Mesenchymal stem cell (in vitro differentiated cells and primary cell): ENCODE measurements at regions not wholly inside any gene's neighbourhood (a gene's known extent, or its start where the extent isn't known, plus 50 kb on each side); places are given as distances from the start of the nearest gene placed in this dataset.

Experiments
- DNase-seq: peaks from one replicate; pipeline ENCODE4 v3.0.0-alpha.2; 2013
- H2AFZ ChIP-seq: one replicate; pipeline ENCODE4 v1.6.1; 2013; ENCODE audit warnings: low read depth, mild to moderate bottlenecking, control low read depth, inconsistent platforms, low read length, moderate library complexity
- H2AK5ac ChIP-seq: 2 replicates; pipeline ENCODE4 v1.6.1; 2013; ENCODE audit warnings: low read length, moderate library complexity, mild to moderate bottlenecking, inconsistent platforms; ENCODE audit not compliant: severe bottlenecking
- H2BK120ac ChIP-seq: one replicate; pipeline ENCODE4 v1.6.1; 2013; ENCODE audit warnings: low read depth, mild to moderate bottlenecking, inconsistent platforms, low read length, moderate library complexity
- H2BK12ac ChIP-seq, 2 experiments: one replicate each; pipeline ENCODE4 v1.6.1; 2013; ENCODE audit warnings: inconsistent platforms in 2 of 2, low read length in 2 of 2, mild to moderate bottlenecking in 2 of 2, moderate library complexity in 2 of 2, control low read depth in 1 of 2
- H2BK15ac ChIP-seq: one replicate; pipeline ENCODE4 v1.6.1; 2013; ENCODE audit warnings: mild to moderate bottlenecking, low read depth, inconsistent platforms; ENCODE audit not compliant: poor library complexity, severe bottlenecking
- H2BK5ac ChIP-seq: 2 replicates; pipeline ENCODE4 v1.6.1; 2013; ENCODE audit warnings: low read depth, mild to moderate bottlenecking, low read length, control low read depth, inconsistent platforms; ENCODE audit not compliant: poor library complexity, severe bottlenecking
- H3K14ac ChIP-seq, 2 experiments: one replicate each; pipeline ENCODE4 v1.6.1; 2013; ENCODE audit warnings: inconsistent platforms in 2 of 2, low read length in 2 of 2, control low read depth in 1 of 2, mild to moderate bottlenecking in 1 of 2, moderate library complexity in 1 of 2
- H3K18ac ChIP-seq, 2 experiments: one replicate each; pipeline ENCODE4 v1.6.1; 2013; ENCODE audit warnings: inconsistent platforms in 2 of 2, low read length in 2 of 2, control low read depth in 1 of 2, low read depth in 1 of 2, mild to moderate bottlenecking in 1 of 2
- H3K23ac ChIP-seq, 2 experiments: one replicate each; pipeline ENCODE4 v1.6.1; 2013; ENCODE audit warnings: inconsistent platforms in 2 of 2, low read length in 2 of 2, mild to moderate bottlenecking in 2 of 2, moderate library complexity in 2 of 2, control low read depth in 1 of 2
- H3K27ac ChIP-seq: 2 replicates; pipeline ENCODE4 v1.5.1; 2013; ENCODE audit warnings: mild to moderate bottlenecking, moderate library complexity, low read length, control low read depth, inconsistent platforms; ENCODE audit not compliant: poor library complexity, severe bottlenecking
- H3K27me3 ChIP-seq, 2 experiments: 2 replicates each; pipeline versions ENCODE4 v1.6.1 to v1.7.0; 2013; ENCODE audit warnings: low read length in 2 of 2, mild to moderate bottlenecking in 2 of 2, moderate library complexity in 2 of 2, control low read depth in 1 of 2, inconsistent platforms in 1 of 2; ENCODE audit not compliant: control insufficient read depth in 1 of 2, insufficient read depth in 1 of 2
- H3K36me3 ChIP-seq, 2 experiments: 2 replicates each; pipeline versions ENCODE4 v1.6.1 to v1.7.0; 2013; ENCODE audit warnings: low read length in 2 of 2, control low read depth in 1 of 2, inconsistent platforms in 1 of 2, low read depth in 1 of 2, mild to moderate bottlenecking in 1 of 2; ENCODE audit not compliant: insufficient read depth in 2 of 2, control insufficient read depth in 1 of 2
- H3K4ac ChIP-seq, 2 experiments: one replicate each; pipeline ENCODE4 v1.6.1; 2013; ENCODE audit warnings: inconsistent platforms in 2 of 2, low read length in 2 of 2, mild to moderate bottlenecking in 2 of 2, moderate library complexity in 2 of 2, control low read depth in 1 of 2, low read depth in 1 of 2
- H3K4me1 ChIP-seq: 2 replicates; pipeline ENCODE4 v1.6.1; 2013; ENCODE audit warnings: low read depth, low read length, control low read depth; ENCODE audit not compliant: control insufficient read depth, insufficient read depth
- H3K4me2 ChIP-seq: 2 replicates; pipeline ENCODE4 v1.6.1; 2013; ENCODE audit warnings: low read length, mild to moderate bottlenecking, inconsistent platforms; ENCODE audit not compliant: poor library complexity, severe bottlenecking
- H3K4me3 ChIP-seq, 2 experiments: 2 replicates each; pipeline versions ENCODE4 v1.5.1 to v1.7.0; 2013; ENCODE audit warnings: low read length in 2 of 2, mild to moderate bottlenecking in 2 of 2, control low read depth in 1 of 2, low read depth in 1 of 2; ENCODE audit not compliant: insufficient read depth in 1 of 2
- H3K79me1 ChIP-seq: replicated peaks from 2 replicates; pipeline ENCODE4 v1.6.1; 2013; ENCODE audit warnings: mild to moderate bottlenecking, control low read depth, low read length, inconsistent platforms; ENCODE audit not compliant: poor library complexity, severe bottlenecking
- H3K9ac ChIP-seq: 2 replicates; pipeline ENCODE4 v1.7.0; 2013; ENCODE audit warnings: mild to moderate bottlenecking, low read length, moderate library complexity
- H3K9me3 ChIP-seq: 2 replicates; pipeline ENCODE4 v1.7.0; 2013; ENCODE audit warnings: mild to moderate bottlenecking, low read length; ENCODE audit not compliant: control insufficient read depth
- H4K8ac ChIP-seq: one replicate; pipeline ENCODE4 v1.6.1; 2013; ENCODE audit warnings: inconsistent platforms, mild to moderate bottlenecking, low read length, moderate library complexity
- H4K91ac ChIP-seq: one replicate; pipeline ENCODE4 v1.6.1; 2013; ENCODE audit warnings: mild to moderate bottlenecking, low read length, inconsistent platforms
- WGBS: methylation state at CpG from one replicate; pipeline ENCODE4 v1.1.7; 2013; ENCODE audit warnings: mixed read lengths; 5-methylcytosine and 5-hydroxymethylcytosine counted together

DNA sequence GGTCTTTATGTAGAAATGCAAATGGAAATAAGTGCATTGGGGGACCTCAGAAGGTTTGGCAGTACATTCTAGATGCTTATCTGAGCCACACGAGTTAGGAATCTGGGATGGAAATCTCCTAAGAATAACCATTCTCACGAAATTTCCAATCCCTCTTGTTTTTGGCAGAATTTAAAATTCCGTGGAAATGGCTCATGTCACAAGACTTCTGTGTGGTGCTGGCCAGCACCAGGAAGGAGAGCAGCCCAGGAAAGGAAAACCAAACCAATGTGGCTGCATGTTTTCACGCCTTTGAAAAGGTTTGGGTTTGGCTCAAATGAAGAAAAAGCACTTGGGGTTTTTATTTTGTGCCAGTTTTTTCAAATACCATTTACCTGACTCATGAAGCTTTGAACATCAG, 80.1 kb upstream of the KCNK2 start:
- Histone ChIP-seq H3K4me3 (no peak overlapping the region), H2BK12ac (no peak overlapping the region), H2BK15ac (no peak overlapping the region), H3K4me2 (no peak overlapping the region), H3K79me1 (no peaks in the 10 kb centered on the region), H2AFZ (no peak overlapping the region), H4K91ac (no peak overlapping the region), H3K4me1 (no peaks in the 10 kb centered on the region), H3K18ac (no peak overlapping the region), H2BK5ac (no peak overlapping the region), H3K27me3 (no peaks in the 10 kb centered on the region), H3K14ac (no peak overlapping the region), H2AK5ac (no peak overlapping the region), H3K27ac (no peak overlapping the region), H3K9ac (peak overlapping the region; percentile 63), H3K9me3 (no peaks in the 10 kb centered on the region), H4K8ac (no peak overlapping the region), H3K4ac (no peak overlapping the region), H3K23ac (no peak overlapping the region), H3K36me3 (no peaks in the 10 kb centered on the region), H2BK120ac (no peak overlapping the region)
- no peak for DNase-seq
- 77% methylated on average over 4 of the region's 4 CpGs for WGBS

DNA sequence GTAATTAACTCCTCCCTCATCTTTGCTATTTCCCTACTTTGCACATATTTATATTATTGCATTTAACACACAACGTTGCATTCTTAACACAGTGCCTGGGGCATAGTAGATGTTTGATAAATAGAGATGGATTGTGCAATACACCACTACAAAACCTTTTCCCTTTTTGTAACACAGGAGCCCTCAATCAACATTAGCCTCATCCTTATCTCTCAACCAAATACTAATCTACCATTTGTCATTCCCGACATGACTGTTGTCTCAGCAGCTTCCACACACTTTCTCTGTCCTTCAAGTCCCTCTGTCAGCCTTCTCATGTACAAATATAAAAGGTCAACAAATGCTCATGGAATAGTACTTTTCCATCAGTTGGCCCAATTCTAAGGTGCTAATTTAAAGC, 78.9 kb upstream of the KCNK2 start:
- no peak overlapping the region for H2AK5ac ChIP-seq
- 92% methylated on average over 1 of the region's 2 CpGs for whole genome bisulfite sequencing
- DNase-seq: no peak
- no peak overlapping the region for H2BK120ac ChIP-seq
- H3K9ac ChIP-seq: no peak overlapping the region
- no peak overlapping the region for H2BK12ac ChIP-seq
- no peak overlapping the region for H3K23ac ChIP-seq
- H3K9me3 ChIP-seq: no peaks in the 10 kb centered on the region
- H3K14ac ChIP-seq: no peak overlapping the region
- no peak overlapping the region for H2BK15ac ChIP-seq
- no peaks in the 10 kb centered on the region for H3K27me3 ChIP-seq
- no peaks in the 10 kb centered on the region for H3K79me1 ChIP-seq
- no peak overlapping the region for H4K8ac ChIP-seq
- no peak overlapping the region for H4K91ac ChIP-seq
- H3K27ac ChIP-seq: no peak overlapping the region
- H3K4me1 ChIP-seq: no peaks in the 10 kb centered on the region
- no peak overlapping the region for H2BK5ac ChIP-seq
- no peak overlapping the region for H3K4me2 ChIP-seq
- no peak overlapping the region for H3K18ac ChIP-seq
- H3K36me3 ChIP-seq: no peaks in the 10 kb centered on the region
- no peak overlapping the region for H3K4ac ChIP-seq
- H2AFZ ChIP-seq: no peak overlapping the region
- H3K4me3 ChIP-seq: no peak overlapping the region

DNA sequence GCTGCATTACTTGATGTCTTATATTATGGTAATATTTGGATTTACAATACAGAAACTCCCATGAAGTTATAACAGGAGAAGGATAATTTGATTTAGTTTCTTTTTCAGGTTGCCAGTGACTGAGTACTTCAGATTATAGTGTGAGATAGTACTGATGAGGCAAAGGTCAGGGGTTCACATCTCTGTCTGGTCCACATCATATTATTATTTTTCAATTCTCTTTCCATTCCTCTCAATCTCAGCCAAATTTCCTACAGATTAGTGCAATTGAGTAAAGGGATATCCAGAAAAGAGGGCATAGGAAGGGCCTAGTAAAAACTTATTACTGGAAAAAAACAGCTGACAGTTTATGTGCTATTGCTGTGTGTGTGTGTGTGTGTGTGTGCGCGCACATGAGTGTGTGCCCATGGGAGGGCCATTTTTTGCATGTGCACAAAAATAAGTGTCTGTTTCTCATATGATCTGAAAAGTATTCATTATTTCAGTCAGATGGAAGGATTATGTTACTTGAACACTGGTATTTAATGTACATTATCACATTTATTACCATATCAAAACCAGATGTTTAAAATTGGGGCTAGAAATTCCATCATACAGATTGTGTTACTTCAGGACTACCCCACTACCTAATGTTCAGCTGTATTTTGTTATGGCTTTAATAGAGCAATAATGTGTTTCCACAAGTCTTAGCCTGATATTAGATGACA, 78.3 kb upstream of the KCNK2 start:
- no peak overlapping the region for H2BK12ac ChIP-seq
- H3K4me2 ChIP-seq: no peak overlapping the region
- H3K4ac ChIP-seq: no peak overlapping the region
- no peaks in the 10 kb centered on the region for H3K9me3 ChIP-seq
- no peak overlapping the region for H3K18ac ChIP-seq
- H3K14ac ChIP-seq: no peak overlapping the region
- no peak overlapping the region for H2BK5ac ChIP-seq
- H2AFZ ChIP-seq: no peak overlapping the region
- H3K79me1 ChIP-seq: no peaks in the 10 kb centered on the region
- no peaks in the 10 kb centered on the region for H3K27me3 ChIP-seq
- H3K4me1 ChIP-seq: no peaks in the 10 kb centered on the region
- H2BK15ac ChIP-seq: no peak overlapping the region
- peak overlapping the region; percentile 93 for H3K9ac ChIP-seq
- H2BK120ac ChIP-seq: no peak overlapping the region
- DNase-seq: no peak
- peak overlapping the region in 1 of 2 experiments; percentile 3 for H3K4me3 ChIP-seq
- H3K36me3 ChIP-seq: no peaks in the 10 kb centered on the region
- H3K23ac ChIP-seq: no peak overlapping the region
- no peak overlapping the region for H2AK5ac ChIP-seq
- H4K91ac ChIP-seq: no peak overlapping the region
- H3K27ac ChIP-seq: no peak overlapping the region
- no peak overlapping the region for H4K8ac ChIP-seq
- 87% methylated on average over 2 of the region's 2 CpGs for WGBS

DNA sequence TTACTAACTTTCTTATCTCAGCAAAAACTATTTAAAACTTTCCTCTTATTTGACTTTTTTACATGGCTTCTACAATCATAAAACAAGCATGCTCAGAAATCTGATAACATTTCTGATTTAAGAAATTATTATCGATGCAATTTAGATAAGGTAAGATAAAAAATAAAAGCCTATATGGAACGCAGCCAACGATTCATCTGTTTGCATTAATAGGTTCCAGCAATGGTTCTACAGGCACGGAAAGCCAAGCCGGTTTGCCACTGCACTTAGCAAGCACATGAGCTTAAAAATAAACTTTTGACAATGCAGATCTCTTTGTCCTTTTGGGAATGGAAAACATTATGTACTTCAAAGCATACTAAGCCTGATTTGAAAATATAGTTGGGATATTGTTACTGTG, 77.5 kb upstream of the KCNK2 start:
- no peak overlapping the region for H4K8ac ChIP-seq
- 97% methylated on average over 5 of the region's 5 CpGs for WGBS

More for the DNA sequence above, 77.5 kb upstream of the KCNK2 start:
- H3K14ac ChIP-seq: no peak overlapping the region
- no peak overlapping the region for H2AFZ ChIP-seq
- H2BK5ac ChIP-seq: no peak overlapping the region
- H2BK12ac ChIP-seq: no peak overlapping the region
- H3K9me3 ChIP-seq: no peaks in the 10 kb centered on the region
- peak overlapping the region; percentile 93 for H3K9ac ChIP-seq
- H3K36me3 ChIP-seq: no peaks in the 10 kb centered on the region
- no peak overlapping the region for H3K27ac ChIP-seq
- no peak overlapping the region for H3K23ac ChIP-seq
- H4K91ac ChIP-seq: no peak overlapping the region
- no peaks in the 10 kb centered on the region for H3K4me1 ChIP-seq
- no peak overlapping the region for H2BK120ac ChIP-seq
- no peak for DNase-seq
- no peak overlapping the region for H2AK5ac ChIP-seq
- peak overlapping the region in 1 of 2 experiments; percentile 79 for H3K4me3 ChIP-seq
- no peak overlapping the region for H3K4ac ChIP-seq
- no peaks in the 10 kb centered on the region for H3K79me1 ChIP-seq
- H2BK15ac ChIP-seq: no peak overlapping the region
- no peaks in the 10 kb centered on the region for H3K27me3 ChIP-seq
- no peak overlapping the region for H3K18ac ChIP-seq
- H3K4me2 ChIP-seq: no peak overlapping the region
